DND-41 (cell line): ENCODE measurements at regions not wholly inside any gene's neighbourhood (a gene's known extent, or its start where the extent isn't known, plus 50 kb on each side); places are given as distances from the start of the nearest gene placed in this dataset.

Source experiments
- EZH2 ChIP-seq: IDR thresholded peaks from 3 replicates; pipeline ENCODE4 v1.6.1; 2012; ENCODE audit warnings: borderline replicate concordance, low read depth, mild to moderate bottlenecking, moderate library complexity, low read length, inconsistent platforms; ENCODE audit not compliant: severe bottlenecking
- TF ChIP-seq, protein P1 (sequence below): IDR thresholded peaks from 2 replicates; pipeline ENCODE4 v1.5.1; 2012; ENCODE audit warnings: borderline replicate concordance, low read length, moderate library complexity, mild to moderate bottlenecking; ENCODE audit not compliant: poor library complexity, severe bottlenecking; ENCODE audit errors: extremely low read depth

DNA sequence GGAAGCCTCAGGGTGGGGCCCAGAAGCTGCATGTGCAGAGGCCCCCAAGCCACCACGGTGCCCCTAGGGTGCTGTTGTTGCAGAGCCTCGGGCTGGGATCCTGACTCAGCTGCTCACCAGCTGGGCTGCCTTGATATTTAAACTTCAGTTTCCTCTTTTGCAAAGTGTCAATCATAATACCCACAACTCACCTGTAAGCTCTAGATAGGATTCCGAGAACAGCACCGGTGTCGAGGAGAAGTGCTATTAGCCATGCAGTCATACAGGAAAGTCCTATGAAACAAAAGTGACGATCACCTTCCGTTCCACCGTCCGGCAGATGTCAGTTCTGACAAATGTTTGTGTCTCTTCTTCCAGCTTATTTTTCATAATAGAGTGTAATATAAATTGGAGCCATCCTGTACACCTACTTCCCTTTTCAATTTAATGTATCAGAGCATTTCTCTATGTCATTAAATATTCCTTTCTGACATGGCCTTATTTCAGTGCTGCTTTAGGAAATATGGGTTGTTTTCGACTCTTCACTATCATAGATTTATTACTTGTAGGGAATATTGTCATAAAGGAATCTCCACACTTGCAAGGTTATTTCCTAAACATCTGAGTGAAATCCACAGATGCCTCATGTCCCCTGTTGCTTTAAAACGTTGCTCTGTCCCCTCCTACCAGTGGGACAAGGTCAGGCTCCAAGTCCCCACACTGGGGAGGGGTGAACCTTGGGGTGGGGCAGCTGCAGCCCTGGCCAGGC lies 100.8 kb downstream of the SIK1 start:
- TF ChIP-seq, protein P1, sequence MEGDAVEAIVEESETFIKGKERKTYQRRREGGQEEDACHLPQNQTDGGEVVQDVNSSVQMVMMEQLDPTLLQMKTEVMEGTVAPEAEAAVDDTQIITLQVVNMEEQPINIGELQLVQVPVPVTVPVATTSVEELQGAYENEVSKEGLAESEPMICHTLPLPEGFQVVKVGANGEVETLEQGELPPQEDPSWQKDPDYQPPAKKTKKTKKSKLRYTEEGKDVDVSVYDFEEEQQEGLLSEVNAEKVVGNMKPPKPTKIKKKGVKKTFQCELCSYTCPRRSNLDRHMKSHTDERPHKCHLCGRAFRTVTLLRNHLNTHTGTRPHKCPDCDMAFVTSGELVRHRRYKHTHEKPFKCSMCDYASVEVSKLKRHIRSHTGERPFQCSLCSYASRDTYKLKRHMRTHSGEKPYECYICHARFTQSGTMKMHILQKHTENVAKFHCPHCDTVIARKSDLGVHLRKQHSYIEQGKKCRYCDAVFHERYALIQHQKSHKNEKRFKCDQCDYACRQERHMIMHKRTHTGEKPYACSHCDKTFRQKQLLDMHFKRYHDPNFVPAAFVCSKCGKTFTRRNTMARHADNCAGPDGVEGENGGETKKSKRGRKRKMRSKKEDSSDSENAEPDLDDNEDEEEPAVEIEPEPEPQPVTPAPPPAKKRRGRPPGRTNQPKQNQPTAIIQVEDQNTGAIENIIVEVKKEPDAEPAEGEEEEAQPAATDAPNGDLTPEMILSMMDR, result no peak
- no peak for TF ChIP-seq EZH2
